22Rv1 (cell line): ENCODE measurements at regions not wholly inside any gene's neighbourhood (a gene's known extent, or its start where the extent isn't known, plus 50 kb on each side); places are given as distances from the start of the nearest gene placed in this dataset.

Experiments
- ZFX ChIP-seq: fragments of 450-650 bp; IDR thresholded peaks from 2 replicates; pipeline ENCODE4 v1.6.1; 2017; ENCODE audit warnings: antibody characterized with exemption, borderline replicate concordance
- TF ChIP-seq, protein P1 (sequence below): fragments of 450-650 bp; IDR thresholded peaks from 2 replicates; pipeline ENCODE4 v1.5.1; 2017; ENCODE audit warnings: mild to moderate bottlenecking

DNA sequence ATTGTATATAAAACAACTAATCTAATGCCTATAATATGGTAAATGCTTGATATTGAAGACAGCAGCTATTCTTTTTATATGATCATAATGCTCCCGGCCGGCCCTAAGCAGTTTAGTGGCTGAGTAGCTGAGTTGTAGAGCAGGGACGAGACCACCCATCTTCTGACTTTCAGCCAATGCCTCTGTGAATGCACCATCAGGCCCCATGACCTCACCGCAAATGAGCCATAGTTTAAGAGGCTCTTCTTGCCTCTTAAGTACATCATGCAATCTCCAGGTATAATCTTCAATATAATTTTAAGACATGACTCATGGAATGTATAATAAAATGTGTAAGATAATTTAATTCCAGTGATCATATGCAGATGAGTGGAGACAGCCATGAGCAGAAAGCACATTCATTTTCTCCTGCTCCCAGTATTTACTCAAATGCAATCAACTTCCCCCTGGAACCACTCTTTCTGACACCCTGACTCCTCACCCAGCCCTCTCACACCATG is 78.9 kb upstream of the SNX9 start:
- TF ChIP-seq, protein P1, sequence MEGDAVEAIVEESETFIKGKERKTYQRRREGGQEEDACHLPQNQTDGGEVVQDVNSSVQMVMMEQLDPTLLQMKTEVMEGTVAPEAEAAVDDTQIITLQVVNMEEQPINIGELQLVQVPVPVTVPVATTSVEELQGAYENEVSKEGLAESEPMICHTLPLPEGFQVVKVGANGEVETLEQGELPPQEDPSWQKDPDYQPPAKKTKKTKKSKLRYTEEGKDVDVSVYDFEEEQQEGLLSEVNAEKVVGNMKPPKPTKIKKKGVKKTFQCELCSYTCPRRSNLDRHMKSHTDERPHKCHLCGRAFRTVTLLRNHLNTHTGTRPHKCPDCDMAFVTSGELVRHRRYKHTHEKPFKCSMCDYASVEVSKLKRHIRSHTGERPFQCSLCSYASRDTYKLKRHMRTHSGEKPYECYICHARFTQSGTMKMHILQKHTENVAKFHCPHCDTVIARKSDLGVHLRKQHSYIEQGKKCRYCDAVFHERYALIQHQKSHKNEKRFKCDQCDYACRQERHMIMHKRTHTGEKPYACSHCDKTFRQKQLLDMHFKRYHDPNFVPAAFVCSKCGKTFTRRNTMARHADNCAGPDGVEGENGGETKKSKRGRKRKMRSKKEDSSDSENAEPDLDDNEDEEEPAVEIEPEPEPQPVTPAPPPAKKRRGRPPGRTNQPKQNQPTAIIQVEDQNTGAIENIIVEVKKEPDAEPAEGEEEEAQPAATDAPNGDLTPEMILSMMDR, result no peak
- TF ChIP-seq ZFX, result no peak
